Transverse colon (tissue), 4 donors: ENCODE measurements at regions not wholly inside any gene's neighbourhood (a gene's known extent, or its start where the extent isn't known, plus 50 kb on each side); places are given as distances from the start of the nearest gene placed in this dataset.

Source experiments
- DNase-seq: peaks from one replicate; pipeline ENCODE4 v3.0.0-alpha.2; 2019
- H3K27ac ChIP-seq, 4 donors: fragments of 200-600 bp; sonication (generic); 2 replicates each; pipeline ENCODE4 v1.5.1; 2016 to 2018; ENCODE audit warnings: inconsistent platforms in 4 of 4
- H3K27me3 ChIP-seq: fragments of 200-600 bp; sonication (generic); 2 replicates; pipeline ENCODE4 v1.5.1; 2017; ENCODE audit warnings: inconsistent platforms
- H3K36me3 ChIP-seq, 4 donors: fragments of 200-600 bp; sonication (generic); 2 replicates each; pipeline ENCODE4 v1.5.1; 2017 to 2019; ENCODE audit warnings: inconsistent platforms in 4 of 4
- H3K4me1 ChIP-seq, 4 donors: fragments of 200-600 bp; sonication (generic); 2 replicates each; pipeline ENCODE4 v1.5.1; 2017 to 2020; ENCODE audit warnings: inconsistent platforms in 4 of 4
- H3K4me3 ChIP-seq, 4 donors: fragments of 200-600 bp; sonication (generic); 1 replicate in 1 of 4; 2 replicates in 3 of 4; pipeline versions ENCODE4 v1.5.1 to v1.6.1; 2017 to 2019; ENCODE audit warnings: inconsistent platforms in 4 of 4
- H3K9me3 ChIP-seq, 2 donors: fragments of 200-600 bp; sonication (generic); 2 replicates each; pipeline ENCODE4 v1.5.1; 2017 to 2019; ENCODE audit warnings: inconsistent platforms in 2 of 2
- CTCF ChIP-seq, 5 experiments: fragments of 200-600 bp in 3 of 5; fragments of 450-650 bp in 2 of 5; sonication (generic) in 3 of 5; IDR thresholded peaks; 1 replicate in 2 of 5; 2 replicates in 3 of 5; pipeline ENCODE4 v1.5.1; 2016 to 2017; ENCODE audit warnings: antibody characterized with exemption in 5 of 5, inconsistent platforms in 3 of 5, mild to moderate bottlenecking in 2 of 5, moderate library complexity in 1 of 5
- EP300 ChIP-seq: sonication (generic); formaldehyde crosslinking; IDR thresholded peaks from one replicate; pipeline ENCODE4 v1.6.1; 2017; ENCODE audit warnings: antibody characterized with exemption, low read depth
- POLR2A ChIP-seq: fragments of 450-650 bp; IDR thresholded peaks from one replicate; pipeline ENCODE4 v1.6.1; 2016; ENCODE audit warnings: antibody characterized with exemption, mild to moderate bottlenecking, moderate library complexity
- POLR2AphosphoS5 ChIP-seq, 3 donors: sonication (generic); formaldehyde crosslinking; IDR thresholded peaks; one replicate each; pipeline ENCODE4 v1.6.1; 2016; ENCODE audit warnings: antibody characterized with exemption in 3 of 3
- WGBS, 2 donors: methylation state at CpG; one replicate each; pipeline ENCODE4 v1.1.5; 2018; ENCODE audit warnings: low coverage in 1 of 2; 5-methylcytosine and 5-hydroxymethylcytosine counted together
- in situ Hi-C, 4 donors: fragments of 200-750 bp; cut with MboI; loops; one replicate each; pipeline versions ENCODE4 v1.15.0 to v1.15.1; 2017; ENCODE audit warnings: low sequenced_read_pairs in 3 of 4, low pct_ligation_motif_present in 1 of 4, low pct_unique_long_range_greater_than_20kb in 1 of 4
- intact Hi-C: fragments of 100-400 bp; cut with DNase I; formaldehyde crosslinking; loops from one replicate; pipeline ENCODE4 v1.15.1; 2023; ENCODE audit warnings: low total_unique reads

GRCh38 chr4:52292245-52292644, 241.1 kb downstream of the SPATA18 start:
- DNase-seq: no peak
- no peak overlapping the region for H3K4me3 ChIP-seq
- H3K4me1 ChIP-seq: no peaks in the 10 kb centered on the region
- H3K36me3 ChIP-seq: no peaks in the 10 kb centered on the region
- no peaks in the 10 kb centered on the region for H3K9me3 ChIP-seq
- H3K27ac ChIP-seq: no peak overlapping the region
- intact Hi-C loops: no loop called here
- no peaks in the 10 kb centered on the region for H3K27me3 ChIP-seq
- in situ Hi-C loops: no loop called here
- TF ChIP-seq POLR2A (no peak), CTCF (IDR thresholded peaks at IDR 0.05) (no peak), POLR2AphosphoS5 (IDR thresholded peaks at IDR 0.05) (no peak), EP300 (no peak)

GRCh38 chr4:52296341-52296740, 245.2 kb downstream of the SPATA18 start:
- Histone ChIP-seq H3K36me3 (no peaks in the 10 kb centered on the region), H3K4me3 (no peak overlapping the region), H3K9me3 (no peaks in the 10 kb centered on the region), H3K27ac (no peak overlapping the region), H3K4me1 (no peaks in the 10 kb centered on the region), H3K27me3 (no peaks in the 10 kb centered on the region)
- TF ChIP-seq POLR2AphosphoS5 (IDR thresholded peaks at IDR 0.05) (no peak), POLR2A (no peak), CTCF (IDR thresholded peaks at IDR 0.05) (no peak), EP300 (no peak)
- WGBS, 2 donors: 72% methylated on average over 2 of the region's 2 CpGs; no CpG with 5 or more reads in 1 of the 2 donors
- DNase-seq: no peak
- in situ Hi-C loops (no loop called here), intact Hi-C loops (no loop called here)

GRCh38 chr4:52298444-52298843, 247.3 kb downstream of the SPATA18 start:
- H3K4me1 ChIP-seq: no peaks in the 10 kb centered on the region
- no peaks in the 10 kb centered on the region for H3K9me3 ChIP-seq
- intact Hi-C loops: no loop called here
- DNase-seq: no peak
- TF ChIP-seq POLR2A (no peak), CTCF (IDR thresholded peaks at IDR 0.05) (no peak), EP300 (no peak), POLR2AphosphoS5 (IDR thresholded peaks at IDR 0.05) (no peak)
- no peaks in the 10 kb centered on the region for H3K27me3 ChIP-seq
- no peak overlapping the region for H3K27ac ChIP-seq
- WGBS, 2 donors: 0 to 35% methylated on average over 1 of the region's 1 CpG
- in situ Hi-C loops: no loop called here
- no peaks in the 10 kb centered on the region for H3K36me3 ChIP-seq
- no peak overlapping the region for H3K4me3 ChIP-seq

GRCh38 chr4:52299120-52299519, 248.0 kb downstream of the SPATA18 start:
- WGBS, 2 donors: 68 to 71% methylated on average over 7 of the region's 7 CpGs

More at GRCh38 chr4:52299120-52299519, 248.0 kb downstream of the SPATA18 start:
- Histone ChIP-seq H3K27ac (no peak overlapping the region), H3K36me3 (no peaks in the 10 kb centered on the region), H3K4me3 (no peak overlapping the region), H3K4me1 (no peaks in the 10 kb centered on the region), H3K27me3 (no peaks in the 10 kb centered on the region), H3K9me3 (no peaks in the 10 kb centered on the region)
- in situ Hi-C loops: no loop called here
- no peak for DNase-seq
- intact Hi-C loops: no loop called here
- TF ChIP-seq POLR2A (no peak), EP300 (no peak), POLR2AphosphoS5 (IDR thresholded peaks at IDR 0.05) (no peak), CTCF (IDR thresholded peaks at IDR 0.05) (no peak)
